DOHH2 (cell line): ENCODE measurements at regions not wholly inside any gene's neighbourhood (a gene's known extent, or its start where the extent isn't known, plus 50 kb on each side); places are given as distances from the start of the nearest gene placed in this dataset.

Experiments
- H3F3A ChIP-seq: fragments of 200-600 bp; sonication (generic), shearing (Covaris generic); 2 replicates; pipeline ENCODE4 v1.6.0; 2016; ENCODE audit warnings: antibody characterized with exemption, mild to moderate bottlenecking; ENCODE audit not compliant: control insufficient read depth, insufficient read depth
- H3K27ac ChIP-seq: fragments of 200-600 bp; sonication (generic); 2 replicates; pipeline ENCODE4 v1.5.1; 2014; ENCODE audit warnings: low read depth, mild to moderate bottlenecking, low read length, moderate library complexity
- H3K27me3 ChIP-seq: fragments of 200-600 bp; sonication (generic); 2 replicates; pipeline ENCODE4 v1.6.1; 2014; ENCODE audit warnings: mild to moderate bottlenecking, low read length, mixed read lengths; ENCODE audit not compliant: control insufficient read depth
- H3K36me3 ChIP-seq: fragments of 200-600 bp; sonication (generic); 2 replicates; pipeline ENCODE4 v1.6.1; 2014; ENCODE audit warnings: mild to moderate bottlenecking, low read length, moderate library complexity, mixed read lengths; ENCODE audit not compliant: control insufficient read depth
- H3K4me1 ChIP-seq: fragments of 200-600 bp; sonication (generic); 2 replicates; pipeline ENCODE4 v1.6.1; 2014; ENCODE audit warnings: mild to moderate bottlenecking, low read length, mixed read lengths; ENCODE audit not compliant: control insufficient read depth
- H3K4me2 ChIP-seq: fragments of 200-600 bp; sonication (generic); 2 replicates; pipeline ENCODE4 v1.6.0; 2014; ENCODE audit warnings: mild to moderate bottlenecking, low read length, moderate library complexity
- H3K4me3 ChIP-seq: fragments of 200-600 bp; sonication (generic); 2 replicates; pipeline ENCODE4 v1.5.1; 2014; ENCODE audit warnings: mild to moderate bottlenecking, low read length, mixed read lengths
- H3K79me2 ChIP-seq: fragments of 200-600 bp; sonication (generic); 2 replicates; pipeline ENCODE4 v1.6.1; 2014; ENCODE audit warnings: mild to moderate bottlenecking, low read length, mixed read lengths; ENCODE audit not compliant: control insufficient read depth
- H3K9me2 ChIP-seq: fragments of 200-600 bp; sonication (generic); replicated peaks from 2 replicates; pipeline ENCODE4 v1.6.1; 2014; ENCODE audit warnings: mild to moderate bottlenecking, low read length, mixed read lengths; ENCODE audit not compliant: control insufficient read depth
- H3K9me3 ChIP-seq: fragments of 200-600 bp; sonication (generic); 2 replicates; pipeline ENCODE4 v1.6.1; 2014; ENCODE audit warnings: antibody characterized with exemption, low read length, mixed read lengths; ENCODE audit not compliant: control insufficient read depth, insufficient read depth
- H4K20me1 ChIP-seq: fragments of 200-600 bp; sonication (generic); 2 replicates; pipeline ENCODE4 v1.6.0; 2014; ENCODE audit warnings: low read depth, mild to moderate bottlenecking, antibody characterized with exemption, low read length, moderate library complexity; ENCODE audit not compliant: control insufficient read depth, insufficient read depth
- CTCF ChIP-seq: fragments of 200-600 bp; sonication (generic); IDR thresholded peaks from one replicate; pipeline ENCODE4 v1.5.1; 2014; ENCODE audit warnings: antibody characterized with exemption, mild to moderate bottlenecking, low read depth, low read length; ENCODE audit not compliant: poor library complexity, severe bottlenecking
- EZH2phosphoT487 ChIP-seq: fragments of 200-600 bp; sonication (generic); IDR thresholded peaks from 2 replicates; pipeline ENCODE4 v1.6.1; 2017; ENCODE audit warnings: borderline replicate concordance, mild to moderate bottlenecking, antibody characterized with exemption, low read length, moderate library complexity, mixed read lengths

DNA sequence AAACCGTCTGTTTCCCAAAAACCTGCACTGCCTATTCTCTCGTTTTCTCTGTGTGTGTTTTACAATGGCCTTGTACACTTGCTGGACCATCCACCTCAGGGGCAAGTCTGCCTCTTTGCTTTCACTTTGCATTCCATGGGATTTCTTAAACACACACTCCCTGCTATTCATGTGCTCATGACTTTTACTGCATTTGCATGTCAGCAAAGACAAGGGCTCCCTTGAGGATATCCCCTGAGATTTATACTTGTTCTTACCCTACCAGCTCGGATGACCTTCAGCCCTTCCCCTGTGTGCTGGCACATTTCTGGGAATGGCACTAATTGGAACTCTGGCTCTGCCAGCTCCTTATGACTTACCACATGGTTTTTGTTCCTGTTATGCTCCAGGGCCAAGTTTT is 386.9 kb downstream of the AMY1C start:
- H3K4me2 ChIP-seq = no peak overlapping the region
- no peaks in the 10 kb centered on the region for H4K20me1 ChIP-seq
- no peak overlapping the region for H3K27ac ChIP-seq
- H3K79me2 ChIP-seq = no peaks in the 10 kb centered on the region
- no peaks in the 10 kb centered on the region for H3F3A ChIP-seq
- H3K36me3 ChIP-seq = no peaks in the 10 kb centered on the region
- no peaks in the 10 kb centered on the region for H3K27me3 ChIP-seq
- H3K9me2 ChIP-seq = no peaks in the 10 kb centered on the region
- no peaks in the 10 kb centered on the region for H3K4me1 ChIP-seq
- no peak overlapping the region for H3K4me3 ChIP-seq
- no peaks in the 10 kb centered on the region for H3K9me3 ChIP-seq
- TF ChIP-seq EZH2phosphoT487 = no peak
- TF ChIP-seq CTCF = no peak

DNA sequence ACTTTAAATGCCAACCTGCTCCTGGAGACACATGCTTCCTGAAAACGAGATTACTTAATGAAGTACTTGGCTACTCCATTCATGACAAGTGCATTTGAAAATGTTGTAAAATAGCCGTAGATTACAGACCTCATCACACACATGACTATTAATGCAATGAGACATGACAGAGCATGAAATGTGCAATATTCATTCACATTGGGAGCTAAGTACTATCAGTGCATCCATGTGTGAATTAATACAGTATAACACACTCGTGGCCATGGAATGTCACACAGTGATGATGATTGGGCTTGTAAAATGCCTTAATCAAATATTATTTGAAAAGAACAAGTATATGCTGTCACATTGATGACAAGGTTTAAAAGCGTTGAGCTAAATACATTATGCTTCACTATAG is 407.0 kb downstream of the AMY1C start:
- H3K27me3 ChIP-seq = no peaks in the 10 kb centered on the region
- H3K9me2 ChIP-seq = no peaks in the 10 kb centered on the region
- no peaks in the 10 kb centered on the region for H4K20me1 ChIP-seq
- H3K4me1 ChIP-seq = no peaks in the 10 kb centered on the region
- H3K4me2 ChIP-seq = no peak overlapping the region
- no peaks in the 10 kb centered on the region for H3K36me3 ChIP-seq
- H3K79me2 ChIP-seq = no peaks in the 10 kb centered on the region
- TF ChIP-seq EZH2phosphoT487 (no peak), CTCF (no peak)
- no peak overlapping the region for H3K4me3 ChIP-seq
- no peaks in the 10 kb centered on the region for H3F3A ChIP-seq
- peaks cover 5% of the 10 kb centered on the region; the same call in 1 of the 2 replicates for H3K9me3 ChIP-seq
- H3K27ac ChIP-seq = no peak overlapping the region

DNA sequence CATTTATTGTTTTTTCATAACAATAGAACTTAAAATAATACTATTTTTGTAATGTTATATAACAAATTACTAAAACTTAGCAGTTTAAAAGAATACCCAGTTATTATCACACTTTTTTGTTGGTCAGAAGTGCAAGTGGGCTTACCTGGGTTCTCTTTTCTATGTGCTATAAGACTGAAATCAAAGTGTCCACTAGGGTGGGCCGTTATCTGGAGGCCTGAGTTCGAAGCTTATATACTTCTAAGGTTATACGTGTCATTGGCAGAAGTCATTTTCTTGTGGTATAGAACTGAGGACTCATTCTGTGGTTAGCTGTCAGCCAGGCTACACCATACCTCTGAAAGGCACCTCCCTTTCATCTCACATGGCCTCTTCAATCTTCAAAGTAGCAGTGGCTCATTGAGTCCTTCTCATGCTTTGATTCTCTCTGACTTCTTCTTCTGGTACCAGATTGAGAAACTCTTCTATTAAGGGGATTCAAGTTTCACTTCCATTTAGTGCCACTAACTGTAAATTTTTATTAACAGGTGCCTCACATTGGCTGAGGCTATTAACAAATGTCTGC is 414.3 kb downstream of the AMY1C start:
- Histone ChIP-seq H3K27ac (peak overlapping the region; percentile 84), H3K4me2 (peak overlapping the region; percentile 35), H4K20me1 (no peaks in the 10 kb centered on the region), H3K4me1 (peaks cover 42% of the 10 kb centered on the region), H3K36me3 (no peaks in the 10 kb centered on the region), H3K4me3 (peak overlapping the region; percentile 30), H3K9me3 (no peaks in the 10 kb centered on the region), H3K79me2 (peaks cover 6% of the 10 kb centered on the region; the same call in 1 of the 2 replicates), H3K27me3 (no peaks in the 10 kb centered on the region), H3F3A (no peaks in the 10 kb centered on the region), H3K9me2 (no peaks in the 10 kb centered on the region)
- TF ChIP-seq CTCF (no peak), EZH2phosphoT487 (no peak)
